CD4-positive, alpha-beta T cell (primary cell): ENCODE measurements at regions not wholly inside any gene's neighbourhood (a gene's known extent, or its start where the extent isn't known, plus 50 kb on each side); places are given as distances from the start of the nearest gene placed in this dataset.

ENCODE experiments used
- ATAC-seq: fragments of 200-7000 bp; cut with Tn5 transposase; one replicate; pipeline ENCODE4 v1.10.0; 2022; ENCODE audit warnings: mild to moderate bottlenecking; ENCODE audit not compliant: poor library complexity
- CTCF ChIA-PET: fragments of 350-600 bp; sonication (Branson Sonifier 250); formaldehyde crosslinking; loops from one replicate; lab custom pipeline; 2021; ENCODE audit warnings: antibody characterized with exemption, inconsistent platforms; lab: Charles Lee
- POLR2A ChIA-PET: fragments of 350-600 bp; sonication (Branson Sonifier 250); formaldehyde crosslinking; loops from one replicate; lab custom pipeline; 2021; ENCODE audit warnings: antibody characterized with exemption, inconsistent platforms; lab: Charles Lee
- DNase-seq, 14 experiments: peaks; one replicate each; pipeline ENCODE4 v3.0.0-alpha.2; 2013 to 2020; ENCODE audit warnings: mixed read lengths in 2 of 14
- H3K27ac ChIP-seq, 2 donors: one replicate each; pipeline versions ENCODE4 v1.5.1 to v1.7.0; 2013; ENCODE audit warnings: low read length in 2 of 2, low read depth in 1 of 2, mild to moderate bottlenecking in 1 of 2
- H3K27me3 ChIP-seq, 2 experiments: 1 replicate in 1 of 2; 2 replicates in 1 of 2; pipeline versions ENCODE4 v1.6.1 to v1.7.0; 2013; ENCODE audit warnings: low read length in 2 of 2, control low read depth in 1 of 2, mild to moderate bottlenecking in 1 of 2, moderate library complexity in 1 of 2; ENCODE audit not compliant: insufficient read depth in 2 of 2, control insufficient read depth in 1 of 2
- H3K36me3 ChIP-seq: one replicate; pipeline ENCODE4 v1.6.1; 2013; ENCODE audit warnings: low read length, control low read depth; ENCODE audit not compliant: insufficient read depth
- H3K4me1 ChIP-seq: one replicate; pipeline ENCODE4 v1.6.1; 2013; ENCODE audit warnings: low read length, control low read depth; ENCODE audit not compliant: insufficient read depth
- H3K4me3 ChIP-seq: one replicate; pipeline ENCODE4 v1.5.1; 2013; ENCODE audit warnings: mild to moderate bottlenecking, low read length, moderate library complexity
- H3K9me3 ChIP-seq, 2 experiments: 1 replicate in 1 of 2; 2 replicates in 1 of 2; pipeline versions ENCODE4 v1.6.1 to v1.7.0; 2013; ENCODE audit warnings: low read length in 2 of 2, mild to moderate bottlenecking in 2 of 2, control low read depth in 1 of 2, moderate library complexity in 1 of 2; ENCODE audit not compliant: control insufficient read depth in 1 of 2, insufficient read depth in 1 of 2
- H3K27ac Mint-ChIP-seq: one replicate; pipeline ENCODE4 v1.8.0; 2020; ENCODE audit warnings: mixed read lengths
- H3K27me3 Mint-ChIP-seq: one replicate; pipeline ENCODE4 v1.8.0; 2021; ENCODE audit warnings: mixed read lengths
- H3K36me3 Mint-ChIP-seq: one replicate; pipeline ENCODE4 v1.8.0; 2021; ENCODE audit warnings: low read depth, mixed read lengths
- H3K4me1 Mint-ChIP-seq: one replicate; pipeline ENCODE4 v1.8.0; 2021; ENCODE audit warnings: low read depth, mixed read lengths
- H3K4me3 Mint-ChIP-seq: one replicate; pipeline ENCODE4 v1.8.0; 2020; ENCODE audit warnings: mild to moderate bottlenecking, mixed read lengths
- H3K9me3 Mint-ChIP-seq: one replicate; pipeline ENCODE4 v1.8.0; 2020; ENCODE audit warnings: mixed read lengths
- CTCF ChIP-seq: fragments of 200-600 bp; IDR thresholded peaks from one replicate; pipeline ENCODE4 v1.8.0; 2022; ENCODE audit warnings: antibody characterized with exemption, mild to moderate bottlenecking
- intact Hi-C, 2 experiments: fragments of 100-400 bp; cut with DNase I in 1 of 2; cut with micrococcal nuclease in 1 of 2; formaldehyde crosslinking; loops; one replicate each; pipeline versions ENCODE4 v1.15.1 to v1.9.0; 2023 to 2025; cut with DNase I, micrococcal nuclease

GRCh38 chr6:1015825-1016224, 296.1 kb upstream of the FOXQ1 start:
- ChIA-PET POLR2A (no interaction called here), CTCF (no interaction called here)
- Mint-ChIP-seq H3K27ac (no peak overlapping the region), H3K4me3 (no peak overlapping the region), H3K4me1 (no peaks in the 10 kb centered on the region), H3K9me3 (peaks cover 2% of the 10 kb centered on the region), H3K27me3 (peaks cover 24% of the 10 kb centered on the region), H3K36me3 (no peaks in the 10 kb centered on the region)
- no peak overlapping the region for H3K4me3 ChIP-seq
- no peaks in the 10 kb centered on the region for H3K9me3 ChIP-seq
- intact Hi-C loops = no loop called here
- H3K27me3 ChIP-seq = peaks cover 4 to 5% of the 10 kb centered on the region in 2 experiments
- H3K4me1 ChIP-seq = no peaks in the 10 kb centered on the region
- H3K27ac ChIP-seq = no peak overlapping the region
- ATAC-seq (no peak), DNase-seq (no peak)
- H3K36me3 ChIP-seq = no peaks in the 10 kb centered on the region
- TF ChIP-seq CTCF = no peak

DNA sequence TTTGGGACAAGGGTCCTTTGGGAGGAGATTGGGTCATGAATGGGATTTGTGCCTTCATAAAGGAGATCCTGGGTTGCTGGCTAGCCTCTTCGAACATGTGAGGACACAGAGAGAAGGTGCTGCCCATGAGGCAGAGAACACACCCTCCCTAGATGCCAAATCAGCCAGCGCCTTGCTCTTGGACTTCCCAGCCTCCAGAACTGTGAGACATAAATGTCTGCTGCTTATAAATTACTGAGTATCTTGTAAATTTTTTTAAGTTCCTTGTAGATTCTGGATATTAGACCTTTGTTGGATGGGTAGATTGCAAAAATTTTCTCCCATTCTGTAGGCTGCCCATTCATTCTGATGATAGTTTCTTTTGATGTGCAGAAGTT, 297.5 kb upstream of the FOXQ1 start:
- ATAC-seq (no peak), DNase-seq (no peak)
- H3K27ac ChIP-seq = no peak overlapping the region
- intact Hi-C loops = no loop called here
- Mint-ChIP-seq H3K9me3 (peaks cover 2% of the 10 kb centered on the region), H3K27me3 (peaks cover 25% of the 10 kb centered on the region), H3K36me3 (no peaks in the 10 kb centered on the region), H3K4me1 (no peaks in the 10 kb centered on the region), H3K4me3 (no peak overlapping the region), H3K27ac (no peak overlapping the region)
- no peaks in the 10 kb centered on the region for H3K36me3 ChIP-seq
- TF ChIP-seq CTCF = no peak
- no peaks in the 10 kb centered on the region for H3K9me3 ChIP-seq
- POLR2A ChIA-PET = no interaction called here
- peaks cover 4 to 5% of the 10 kb centered on the region in 2 experiments for H3K27me3 ChIP-seq
- no peaks in the 10 kb centered on the region for H3K4me1 ChIP-seq
- CTCF ChIA-PET = no interaction called here
- H3K4me3 ChIP-seq = no peak overlapping the region

- POLR2A ChIA-PET = no interaction called here
- Mint-ChIP-seq H3K9me3 (peaks cover 2% of the 10 kb centered on the region), H3K4me1 (no peaks in the 10 kb centered on the region), H3K27ac (no peak overlapping the region), H3K4me3 (no peak overlapping the region), H3K27me3 (peaks cover 25% of the 10 kb centered on the region), H3K36me3 (no peaks in the 10 kb centered on the region)
- no peak for ATAC-seq
- no peaks in the 10 kb centered on the region for H3K4me1 ChIP-seq
- TF ChIP-seq CTCF = no peak
- intact Hi-C loops = no loop called here
- CTCF ChIA-PET = no interaction called here
- no peak overlapping the region for H3K4me3 ChIP-seq
- H3K27me3 ChIP-seq = peaks cover 4 to 5% of the 10 kb centered on the region in 2 experiments
- H3K9me3 ChIP-seq = no peaks in the 10 kb centered on the region
- H3K27ac ChIP-seq = no peak overlapping the region
- no peaks in the 10 kb centered on the region for H3K36me3 ChIP-seq
- no peak for DNase-seq
Measured at GRCh38 chr6:1013656-1014430, 298.1 kb upstream of the FOXQ1 start.
